ENCODE measurements at regions not wholly inside any gene's neighbourhood (a gene's known extent, or its start where the extent isn't known, plus 50 kb on each side); places are given as distances from the start of the nearest gene placed in this dataset.
"Not testable (repeated sequence)": the region's sequence is repeated elsewhere in the genome, so short reads cannot be mapped to it uniquely, and the experiment has no call there.

DNA sequence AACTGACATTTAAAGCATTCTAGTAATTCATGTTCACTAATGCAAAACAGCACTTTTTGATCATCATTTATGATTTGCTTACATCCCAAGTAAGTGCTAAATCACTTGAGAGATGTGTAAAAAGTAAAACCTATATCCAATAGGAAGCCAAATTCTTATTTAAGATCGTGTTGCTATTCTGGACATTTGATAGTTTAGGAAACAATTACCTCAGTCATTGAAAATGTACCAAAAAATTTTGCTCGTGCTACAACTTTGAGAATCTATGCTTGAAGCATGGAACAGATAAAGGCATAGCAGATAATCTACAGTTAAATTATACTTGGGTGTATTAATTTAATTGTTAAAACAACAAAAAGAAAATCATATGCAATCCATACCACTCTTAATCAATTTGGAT lies 571.6 kb upstream of the NR2F2 start:
- no peak for DNase-seq (ENCODE audit: low spot score)

DNA sequence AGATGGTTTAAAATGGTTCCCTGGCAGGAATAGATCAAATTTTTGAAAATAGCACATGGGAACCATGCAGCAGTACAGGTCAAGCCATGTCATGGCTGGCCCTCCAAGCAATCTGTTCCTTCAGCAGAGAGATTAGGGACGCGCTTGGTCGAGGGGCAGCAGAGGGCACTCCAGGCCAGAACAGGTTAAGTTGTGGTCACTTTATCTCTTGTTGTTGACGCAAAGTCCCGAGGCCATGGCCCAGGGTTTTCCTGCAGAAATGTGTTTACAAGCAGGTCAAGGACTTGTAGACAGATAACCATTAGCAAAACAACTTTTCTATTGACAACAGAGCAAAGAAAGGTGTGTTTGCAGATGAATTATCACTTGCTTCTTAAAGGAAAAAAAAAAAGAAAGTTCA lies 570.0 kb upstream of the NR2F2 start:
- no peak for DNase-seq (ENCODE audit: low spot score)

DNA sequence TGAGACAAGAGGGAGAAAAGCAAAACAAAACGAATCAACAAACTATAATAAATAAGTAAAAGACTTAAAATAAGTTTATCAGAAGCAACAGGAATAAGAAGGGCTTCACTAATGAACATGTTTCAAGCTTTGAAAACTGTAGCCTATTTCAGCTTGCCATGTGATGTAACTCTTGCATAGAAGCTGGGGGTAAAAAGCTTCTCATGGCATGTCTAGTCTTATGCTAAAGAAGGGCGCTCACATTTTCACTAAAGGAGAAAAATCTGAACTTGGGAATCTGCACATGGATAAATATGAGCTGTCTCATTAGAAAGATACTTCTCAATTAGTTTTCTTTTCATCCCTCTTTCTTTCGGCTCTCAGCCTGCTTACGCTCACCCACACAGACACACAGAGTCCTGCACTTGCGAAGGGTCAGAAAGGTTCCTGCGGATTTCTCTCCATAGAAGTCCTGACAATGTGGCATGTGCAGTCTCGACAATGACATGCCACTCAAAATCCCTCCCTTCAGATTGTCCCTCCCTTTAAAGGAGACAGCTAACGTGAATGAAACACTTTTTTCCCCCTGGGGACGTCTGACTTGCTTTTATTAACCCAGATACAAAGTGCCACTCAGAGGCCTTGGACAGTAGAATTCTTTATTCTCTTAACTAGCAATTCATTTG lies 568.9 kb upstream of the NR2F2 start:
- DNase-seq (ENCODE audit: low spot score), result no peak

DNA sequence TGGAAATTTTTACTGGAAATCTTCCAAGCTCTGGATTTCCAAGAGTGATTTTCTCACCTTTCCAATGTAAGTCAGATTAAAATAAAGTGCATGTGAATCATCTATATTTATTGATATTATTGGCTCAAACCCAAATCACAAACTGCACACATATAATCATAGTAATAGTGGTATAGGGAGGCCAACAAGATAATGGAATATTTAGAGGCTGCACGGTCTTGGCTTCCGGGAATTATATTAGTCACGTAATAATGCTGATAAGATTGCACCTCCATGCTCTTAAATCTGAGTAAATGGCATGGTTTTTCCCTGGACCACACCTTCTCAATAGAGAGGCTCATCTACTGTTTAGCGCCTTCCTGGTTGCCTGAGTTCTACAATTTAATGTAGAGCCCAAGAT lies 567.1 kb upstream of the NR2F2 start:
- no peak for DNase-seq (ENCODE audit: low spot score)

DNA sequence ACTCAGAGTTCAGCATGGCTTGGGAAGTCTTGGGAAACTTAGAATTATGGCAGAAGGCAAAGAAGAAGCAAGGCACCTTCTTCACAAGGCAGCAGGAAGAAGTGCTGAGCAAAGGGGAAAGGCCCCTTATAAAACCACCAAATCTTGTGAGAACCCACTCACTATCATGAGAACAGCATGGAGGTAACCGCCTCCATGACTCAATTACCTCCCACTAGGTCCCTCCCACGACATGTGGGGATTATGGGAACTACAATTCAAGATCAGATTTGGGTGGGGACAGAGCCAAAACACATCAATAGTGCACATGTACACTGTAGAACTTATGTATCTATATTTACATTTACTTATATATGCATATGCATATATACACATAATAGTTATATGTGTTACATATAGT lies 565.3 kb upstream of the NR2F2 start:
- DNase-seq (ENCODE audit: low spot score), result no peak

DNA sequence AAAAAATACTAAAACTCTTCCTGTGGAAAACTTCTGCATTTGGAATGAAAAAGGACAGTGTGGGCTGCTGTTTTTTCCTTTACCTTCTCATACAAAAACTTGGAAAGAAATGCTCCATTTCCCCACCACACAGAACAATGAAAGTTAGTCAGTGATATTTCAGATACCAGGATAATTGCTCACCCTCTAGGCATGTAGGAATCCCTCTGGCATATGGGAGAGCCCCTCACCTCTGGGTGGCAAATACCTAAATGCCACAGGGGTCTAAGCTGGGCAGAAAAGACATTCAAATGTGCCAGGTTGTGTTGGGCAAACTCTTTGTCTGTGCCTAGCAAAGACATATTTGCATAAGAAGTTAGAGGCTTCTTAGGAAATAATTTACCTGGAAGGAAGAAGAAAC lies 560.3 kb upstream of the NR2F2 start:
- no peak for DNase-seq (ENCODE audit: low spot score)

DNA sequence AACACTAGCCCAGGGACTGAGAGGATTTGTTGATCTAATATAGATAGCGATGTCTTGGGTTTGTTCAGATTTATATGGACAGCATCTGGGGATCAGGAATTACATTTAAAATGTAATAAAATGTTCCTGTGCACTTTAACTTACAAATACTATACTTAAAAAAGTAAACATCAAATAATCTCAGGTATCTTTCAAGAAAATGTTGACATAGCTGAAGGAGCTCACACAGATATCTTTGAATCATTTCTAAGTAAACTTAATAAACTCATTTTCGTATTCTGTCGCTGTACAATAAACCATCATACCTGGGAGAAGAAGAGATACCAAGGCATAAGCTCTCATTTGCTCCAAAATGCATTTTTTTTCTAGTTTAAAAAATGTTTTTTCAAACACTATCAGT lies 557.5 kb upstream of the NR2F2 start:
- no peak for DNase-seq (ENCODE audit: low spot score)

DNA sequence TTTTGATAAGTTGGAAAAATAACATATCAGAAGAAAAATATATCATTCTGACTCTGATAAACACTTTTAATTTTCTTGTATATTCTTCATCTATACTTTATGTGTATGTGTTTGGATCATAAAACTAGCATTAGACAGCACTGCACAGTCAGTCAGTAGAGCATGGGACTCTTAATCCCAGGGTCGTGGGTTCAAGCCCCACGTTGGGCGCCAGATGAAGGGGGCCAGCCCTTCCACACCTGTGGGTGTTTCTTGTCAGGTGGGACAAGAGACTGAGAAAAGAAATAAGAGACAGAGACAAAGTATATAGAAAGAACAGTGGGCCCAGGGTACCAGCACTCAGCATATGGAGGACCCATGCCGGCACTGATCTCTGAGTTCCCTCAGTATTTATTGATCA lies 546.0 kb upstream of the NR2F2 start:
- no peak for DNase-seq (ENCODE audit: low spot score)

DNA sequence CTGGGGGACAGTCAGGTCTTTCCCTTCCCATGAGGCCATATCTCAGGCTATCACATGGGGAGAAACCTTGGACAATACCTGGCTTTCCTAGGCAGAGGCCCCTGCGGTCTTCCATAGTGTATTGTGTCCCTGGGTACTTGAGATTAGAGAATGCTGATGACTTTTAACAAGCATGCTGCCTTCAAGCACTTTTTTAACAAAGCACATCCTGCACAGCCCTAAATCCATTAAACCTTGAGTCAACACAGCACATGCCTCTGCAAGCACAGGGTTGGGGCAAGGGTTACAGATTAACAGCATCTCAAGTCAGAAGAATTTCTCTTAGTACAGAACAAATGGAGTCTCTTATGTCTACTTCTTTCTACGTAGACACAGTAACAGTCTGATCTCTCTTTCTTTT lies 545.2 kb upstream of the NR2F2 start:
- not testable (repeated sequence) for DNase-seq (ENCODE audit: low spot score)

DNA sequence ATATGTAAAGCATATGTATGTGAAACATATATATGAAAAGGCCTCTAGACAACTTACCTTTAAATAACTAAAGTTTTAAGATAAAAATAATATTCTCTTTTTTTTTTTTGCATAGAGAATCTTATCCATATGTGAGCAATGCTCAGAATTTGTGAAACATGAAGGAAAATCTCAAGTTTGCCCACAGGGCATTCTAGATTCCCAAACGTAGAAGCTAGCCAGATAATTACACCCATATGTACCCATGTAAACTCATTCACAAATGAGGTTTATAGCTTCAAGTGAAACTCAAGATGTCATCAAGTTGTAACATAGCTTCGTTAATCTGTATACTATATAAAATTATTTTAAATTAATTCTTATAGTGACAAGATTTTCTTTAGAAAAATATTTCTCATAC lies 537.3 kb upstream of the NR2F2 start:
- DNase-seq (ENCODE audit: low spot score), result no peak

DNA sequence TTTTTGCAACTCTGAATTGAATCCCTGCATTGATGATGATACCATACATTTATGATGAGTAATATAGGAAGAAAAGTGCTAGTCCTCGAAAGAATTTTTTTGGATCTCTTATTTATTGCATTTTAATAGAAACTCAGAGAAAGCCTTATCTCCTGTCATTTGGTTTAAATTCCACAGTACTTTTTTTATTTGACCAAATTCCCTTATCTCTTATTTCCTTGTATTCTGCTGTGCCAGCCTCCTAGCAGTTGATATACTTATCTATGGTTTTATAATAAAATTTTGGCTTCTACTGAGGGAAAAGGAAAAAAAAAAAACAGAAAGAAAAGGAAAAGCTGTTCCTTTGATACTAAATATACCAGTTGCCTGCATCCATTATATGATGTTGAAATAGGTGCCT lies 535.1 kb upstream of the NR2F2 start:
- DNase-seq (ENCODE audit: low spot score), result no peak

DNA sequence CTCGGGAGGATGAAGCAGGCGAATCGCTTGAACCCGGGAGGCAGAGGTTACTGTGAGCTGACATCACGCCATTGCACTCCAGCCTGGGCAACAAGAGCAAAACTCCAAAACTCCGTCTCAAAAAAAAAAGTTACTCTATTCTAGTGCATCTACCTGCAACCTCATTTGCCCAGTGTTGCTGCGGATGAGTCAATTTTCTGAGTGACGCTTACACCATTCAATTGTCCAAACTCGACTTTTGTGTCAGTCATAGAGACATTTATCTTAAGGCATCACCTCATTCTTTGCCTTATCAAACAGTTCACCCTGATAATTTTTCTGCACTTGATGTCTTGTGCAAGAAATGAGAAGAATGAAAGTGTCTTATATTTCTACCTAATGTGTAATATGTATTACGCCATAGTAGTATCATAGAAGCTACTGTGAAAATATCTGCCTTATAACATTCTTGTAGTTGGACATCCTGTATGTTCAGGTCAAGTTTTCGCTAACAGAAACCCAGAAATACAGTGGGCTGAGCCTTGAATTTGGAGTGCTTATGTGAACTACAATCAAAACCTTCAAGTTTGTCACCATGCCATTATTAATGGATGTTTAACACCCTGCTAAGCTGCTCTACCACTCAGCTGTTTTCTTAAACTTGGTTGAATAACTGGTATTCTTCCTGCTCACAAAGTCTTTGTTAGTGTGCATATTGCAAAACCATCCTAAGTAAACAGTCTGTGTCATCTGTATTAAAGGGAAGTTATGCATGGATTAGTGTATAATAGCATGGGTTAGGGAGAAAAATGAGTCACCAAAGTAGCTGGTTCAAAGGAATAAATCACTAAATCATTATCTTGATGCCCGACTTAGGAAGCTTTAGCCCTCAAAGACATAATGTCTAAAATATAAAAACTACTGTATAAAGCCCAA lies 531.0 kb upstream of the NR2F2 start:
- DNase-seq (ENCODE audit: low spot score), result no peak

DNA sequence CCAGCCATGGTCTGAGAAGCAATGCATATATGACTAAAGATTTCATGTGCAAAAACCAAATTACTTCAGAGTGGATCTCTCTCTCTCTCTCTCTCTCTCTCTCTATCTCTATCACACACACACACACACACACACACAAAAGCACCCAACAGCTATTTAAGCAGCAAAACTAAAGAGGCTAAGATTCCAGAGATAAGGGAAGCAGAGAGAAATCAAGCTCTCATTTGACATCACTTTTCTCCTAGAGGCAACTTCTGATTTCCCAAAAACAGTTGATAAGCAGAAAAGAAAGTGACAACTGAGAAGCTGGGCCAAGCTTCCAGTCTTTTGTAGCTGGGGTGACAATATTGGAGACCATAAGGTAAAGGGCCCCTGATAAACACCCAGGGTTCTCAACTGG lies 526.0 kb upstream of the NR2F2 start:
- no peak for DNase-seq (ENCODE audit: low spot score)

DNA sequence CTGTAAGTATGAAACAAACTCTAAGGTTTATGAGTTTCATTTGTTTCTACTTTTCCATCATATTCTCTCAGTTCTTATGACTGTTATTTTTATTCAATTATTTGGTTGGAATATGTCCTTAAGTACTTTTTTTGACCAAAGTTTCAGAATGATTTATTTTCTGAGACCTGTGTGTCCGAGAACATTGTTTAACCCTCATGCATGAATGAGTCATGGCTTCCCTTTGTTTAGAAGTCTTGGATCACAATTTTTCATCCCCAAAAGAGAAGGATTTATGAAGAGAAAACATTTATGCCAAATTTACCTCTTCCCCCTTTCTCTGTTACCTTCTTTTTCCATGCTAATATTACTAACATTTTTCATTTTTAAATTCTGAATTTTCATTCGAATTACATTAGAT lies 518.0 kb upstream of the NR2F2 start:
- no peak for DNase-seq (ENCODE audit: low spot score)

DNA sequence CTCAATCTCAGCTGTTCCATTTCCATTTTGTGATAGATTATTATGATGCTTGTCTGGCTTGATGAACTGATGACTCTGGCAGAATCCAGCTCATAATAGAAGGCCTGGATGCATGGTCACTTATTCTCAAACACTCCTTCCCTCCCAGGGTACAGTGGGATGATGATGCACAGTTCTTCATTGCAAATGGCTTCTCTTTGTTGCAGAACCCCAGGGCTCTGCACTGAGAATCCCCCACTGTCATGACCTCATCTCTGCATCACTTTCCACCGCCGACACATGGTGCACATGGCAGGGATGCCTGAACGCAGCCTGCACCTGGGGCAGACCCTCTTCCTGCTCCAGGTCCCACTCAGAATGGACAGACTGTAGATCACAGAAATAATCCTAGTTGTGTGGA lies 515.6 kb upstream of the NR2F2 start:
- DNase-seq (ENCODE audit: low spot score), result no peak

DNA sequence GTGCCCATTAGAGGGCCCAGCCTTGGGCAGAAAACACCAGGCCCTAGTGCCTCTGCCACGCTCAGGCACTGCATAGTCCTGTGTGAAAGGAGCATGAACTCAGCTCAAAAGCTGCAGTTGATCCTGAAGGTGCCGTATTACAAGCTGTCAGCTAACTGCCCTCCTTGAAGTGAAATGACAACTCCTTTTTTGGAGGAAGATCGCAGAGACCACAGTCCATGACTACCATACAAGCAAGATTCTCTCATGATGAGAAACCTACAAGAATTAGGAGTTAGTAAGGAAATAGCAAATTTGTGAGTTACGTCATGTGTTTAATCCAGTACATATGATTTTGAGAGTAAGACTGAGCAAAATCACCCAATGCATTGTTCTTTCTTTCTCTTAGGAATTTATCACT lies 513.9 kb upstream of the NR2F2 start:
- DNase-seq (ENCODE audit: low spot score), result no peak

DNA sequence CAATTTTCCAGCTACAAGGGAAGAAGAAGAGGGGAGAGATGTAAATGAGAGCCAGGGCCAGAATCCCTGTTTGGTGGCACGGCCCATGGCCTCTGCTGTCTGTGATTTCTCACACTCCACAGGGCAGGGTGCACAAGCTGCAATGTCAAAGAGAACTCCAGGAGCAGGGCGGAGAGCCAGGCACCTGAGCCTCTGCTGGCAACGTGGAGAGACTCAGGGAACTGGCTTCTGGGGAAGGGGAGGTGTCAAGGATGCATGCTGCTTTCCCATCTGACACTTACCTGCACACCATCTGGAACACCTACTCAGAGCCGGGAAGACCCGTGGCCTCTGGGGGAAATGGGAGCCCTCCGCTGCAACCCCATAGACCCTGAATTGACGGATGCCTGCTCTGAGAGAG lies 507.5 kb upstream of the NR2F2 start:
- no peak for DNase-seq (ENCODE audit: low spot score)

DNA sequence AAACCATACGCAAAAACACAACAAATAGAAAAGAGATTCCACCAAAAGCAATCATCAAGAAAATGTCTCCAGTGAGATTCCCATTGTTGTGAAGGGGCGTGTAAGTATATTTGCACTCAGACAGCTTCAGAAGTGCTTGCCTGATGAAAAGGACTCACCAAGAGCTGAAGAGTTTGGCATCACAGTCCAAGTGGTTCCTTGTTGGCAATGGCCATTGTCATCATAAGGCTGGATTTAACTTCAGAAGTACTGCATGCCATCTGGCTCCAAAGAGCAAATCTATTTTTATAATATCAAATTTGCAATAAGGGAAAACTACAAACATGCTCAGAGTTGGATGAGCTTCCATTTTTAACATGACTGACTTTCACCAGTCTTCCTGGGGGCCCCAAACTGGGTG lies 505.3 kb upstream of the NR2F2 start:
- no peak for DNase-seq (ENCODE audit: low spot score)

DNA sequence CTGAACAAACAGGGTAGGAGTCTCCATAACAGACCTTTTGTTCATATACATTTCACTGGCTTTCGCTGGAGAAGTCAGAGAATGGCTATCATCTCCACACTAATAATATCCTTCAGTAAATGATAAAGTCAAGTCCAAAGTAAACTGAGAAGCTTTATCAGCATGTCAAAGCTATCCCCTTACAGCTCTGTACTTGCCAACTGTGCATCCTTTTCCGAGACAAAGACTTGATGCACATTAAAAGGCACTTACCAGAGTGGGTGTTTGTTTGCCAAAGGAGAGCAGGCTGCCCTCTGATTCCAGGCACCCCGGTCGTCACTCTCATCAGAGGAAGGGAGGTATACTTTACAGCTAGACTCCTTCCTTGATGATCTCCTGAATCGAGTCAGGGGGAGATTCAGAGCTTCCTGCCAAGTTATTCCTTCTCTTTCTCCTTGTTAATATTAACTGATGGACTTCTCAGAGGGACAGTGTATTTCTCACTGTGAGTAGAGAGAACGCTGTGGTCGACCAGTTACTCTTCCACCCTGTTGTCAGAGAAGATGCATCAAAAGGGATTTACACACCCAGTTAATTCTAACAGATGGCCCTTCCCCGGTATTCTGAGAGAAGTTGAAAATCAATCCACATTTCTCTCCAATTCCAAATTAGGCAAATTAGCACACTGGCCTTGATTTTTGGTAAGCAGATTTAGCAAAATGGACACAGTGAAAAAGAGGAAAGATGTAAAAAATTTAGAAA lies 504.7 kb upstream of the NR2F2 start:
- no peak for DNase-seq (ENCODE audit: low spot score)

DNA sequence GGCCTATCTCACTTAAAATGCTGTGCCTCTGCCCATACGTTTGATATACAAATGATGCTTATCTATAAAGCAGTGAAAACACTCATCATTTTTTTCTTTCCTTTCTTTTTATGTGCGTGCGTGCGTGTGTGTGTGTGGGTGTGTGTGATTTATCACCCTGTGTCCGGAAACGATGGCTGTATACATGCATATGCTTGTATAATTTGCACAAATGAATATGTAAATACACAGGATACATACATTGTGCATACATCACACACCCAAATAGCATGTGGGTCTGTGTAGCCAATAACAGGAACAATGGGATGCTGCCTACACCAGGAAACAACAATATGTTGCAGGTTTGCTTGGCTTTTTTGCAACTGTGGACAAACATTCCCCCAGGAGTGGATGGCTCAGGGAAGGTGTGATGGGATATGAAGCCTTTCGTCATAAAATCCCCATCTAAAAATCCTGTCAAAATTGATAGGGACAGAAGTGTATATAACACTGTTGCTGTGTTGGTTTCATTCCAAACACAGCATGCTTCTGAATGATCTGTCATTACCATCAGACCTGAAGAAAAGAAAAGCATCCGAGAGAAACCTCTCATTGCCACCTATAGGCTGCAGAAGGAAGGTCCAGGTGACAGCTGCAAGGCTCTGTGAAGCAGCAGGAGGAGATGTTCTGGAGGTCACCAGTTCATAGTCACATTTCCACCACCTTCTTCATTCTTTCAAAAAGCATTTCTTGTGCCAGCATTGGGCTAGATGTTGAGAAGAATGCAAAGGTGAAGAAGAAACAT lies 503.9 kb upstream of the NR2F2 start:
- DNase-seq (ENCODE audit: low spot score), result no peak

DNA sequence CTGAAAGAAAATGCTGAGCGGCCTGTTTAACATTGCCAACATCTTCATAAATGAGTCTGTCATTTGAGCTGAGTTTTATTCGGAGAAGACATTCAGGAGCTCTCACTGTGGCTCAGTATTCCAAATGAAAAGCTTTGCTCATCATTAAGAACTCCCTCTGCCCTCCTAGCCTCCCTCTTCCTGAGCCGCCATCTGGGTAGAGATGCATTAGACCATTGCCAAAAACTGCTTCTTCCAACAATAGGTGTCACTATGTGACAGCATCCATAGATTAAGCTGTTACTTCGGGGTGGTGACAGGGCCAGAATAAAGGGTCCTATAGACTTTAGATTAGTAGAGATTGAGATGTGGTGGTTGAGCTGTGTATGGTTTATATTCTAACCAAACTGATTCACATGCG lies 501.4 kb upstream of the NR2F2 start:
- no peak for DNase-seq (ENCODE audit: low spot score)

DNA sequence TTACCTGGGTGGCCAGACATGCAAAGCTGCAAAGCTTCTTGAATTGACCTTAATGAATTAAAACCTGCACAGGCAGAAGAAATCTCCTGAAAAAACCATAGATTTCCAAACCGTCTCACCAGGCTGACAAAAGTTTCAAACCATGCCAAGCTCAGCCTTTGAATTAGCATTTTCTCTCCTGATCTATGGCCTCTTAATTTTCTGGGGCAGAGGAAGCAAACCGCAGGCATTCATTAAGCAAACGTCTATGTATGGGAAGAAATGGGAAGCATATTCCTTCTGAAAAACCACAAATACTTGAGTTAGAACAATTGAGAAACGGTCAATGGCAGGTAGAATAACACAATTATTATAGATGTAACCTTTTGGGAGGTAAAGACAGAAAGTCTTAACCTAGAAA lies 500.2 kb upstream of the NR2F2 start:
- DNase-seq (ENCODE audit: low spot score), result no peak

Data from globus pallidus (tissue), 1 donor.